Stromal cell of bone marrow (primary cell): ENCODE measurements at regions not wholly inside any gene's neighbourhood (a gene's known extent, or its start where the extent isn't known, plus 50 kb on each side); places are given as distances from the start of the nearest gene placed in this dataset.

Experiments used
- DNase-seq: peaks from one replicate; pipeline ENCODE4 v3.0.0-alpha.2; 2012; ENCODE audit warnings: low read depth

DNA sequence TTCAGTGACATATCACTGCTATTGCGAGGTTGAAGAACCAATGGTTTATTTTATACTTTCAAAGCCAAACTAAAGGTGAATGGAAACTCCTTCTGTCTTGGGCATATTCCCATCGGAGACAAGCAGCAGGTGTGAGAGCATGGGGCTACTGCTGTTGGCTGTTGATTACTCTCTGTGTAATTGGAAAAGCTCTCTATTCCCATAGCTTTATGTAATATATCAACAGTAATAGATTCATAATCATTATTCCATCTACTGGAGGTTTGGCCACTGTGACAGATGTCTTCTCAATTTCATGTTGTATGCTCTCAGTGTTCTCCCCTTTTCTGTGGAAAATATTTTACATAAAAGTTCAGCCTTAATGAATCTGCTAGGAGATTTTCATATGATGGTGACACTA lies 352.0 kb downstream of the BTG1 start:
- no peak for DNase-seq

DNA sequence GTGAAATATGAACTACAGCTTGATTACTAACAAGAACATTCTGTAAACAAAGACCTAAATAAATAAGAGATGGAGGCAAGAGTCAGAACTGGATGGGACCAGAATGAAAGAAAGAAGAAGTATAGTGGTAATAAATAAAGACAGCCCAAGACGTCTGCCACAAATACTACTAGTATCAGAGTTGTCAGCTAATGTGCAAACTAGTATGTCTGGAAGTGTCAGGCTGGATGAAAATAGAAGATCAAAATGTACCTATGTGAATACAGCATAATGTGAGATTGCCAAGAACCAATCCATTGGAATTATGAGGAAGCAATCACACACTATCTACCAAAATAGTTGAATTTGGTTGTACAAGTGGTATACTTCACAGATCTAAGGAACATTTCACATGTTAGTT lies 353.0 kb downstream of the BTG1 start:
- DNase-seq = no peak

DNA sequence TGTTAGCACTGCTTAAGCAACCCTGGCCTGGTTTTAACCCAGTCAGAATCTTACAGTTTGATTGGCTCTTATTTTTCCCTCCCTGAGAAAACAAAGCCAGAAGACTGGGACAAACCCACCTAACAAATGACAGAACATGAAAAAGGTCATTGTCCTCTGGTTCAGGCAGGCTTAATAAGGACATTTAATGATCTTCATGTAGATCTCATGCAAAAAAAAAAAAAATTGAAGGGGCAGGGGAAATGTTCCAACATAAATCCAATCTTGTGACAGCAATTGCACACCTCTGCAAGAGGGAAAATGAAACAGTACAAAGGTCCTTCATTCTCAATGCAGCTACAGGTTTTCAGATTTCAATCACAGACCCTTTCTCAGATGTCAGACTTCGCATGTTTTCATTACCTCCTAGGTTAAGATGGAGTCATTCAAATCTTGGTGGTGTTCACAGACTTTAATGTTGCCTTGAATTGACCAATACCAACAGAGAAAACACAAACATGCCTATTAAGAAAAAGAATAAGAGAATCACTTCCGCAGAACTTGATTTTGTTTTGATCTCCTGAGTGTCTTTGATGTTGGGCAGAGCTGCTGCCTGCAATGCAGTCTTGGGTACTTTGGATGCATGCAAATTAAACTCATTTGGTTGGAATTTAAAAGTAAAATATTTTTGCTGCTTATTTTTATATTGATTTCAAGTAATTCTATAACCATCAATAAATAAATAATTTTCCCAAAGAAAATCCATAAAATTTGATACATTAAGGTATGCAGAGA lies 359.0 kb downstream of the BTG1 start:
- no peak for DNase-seq

DNA sequence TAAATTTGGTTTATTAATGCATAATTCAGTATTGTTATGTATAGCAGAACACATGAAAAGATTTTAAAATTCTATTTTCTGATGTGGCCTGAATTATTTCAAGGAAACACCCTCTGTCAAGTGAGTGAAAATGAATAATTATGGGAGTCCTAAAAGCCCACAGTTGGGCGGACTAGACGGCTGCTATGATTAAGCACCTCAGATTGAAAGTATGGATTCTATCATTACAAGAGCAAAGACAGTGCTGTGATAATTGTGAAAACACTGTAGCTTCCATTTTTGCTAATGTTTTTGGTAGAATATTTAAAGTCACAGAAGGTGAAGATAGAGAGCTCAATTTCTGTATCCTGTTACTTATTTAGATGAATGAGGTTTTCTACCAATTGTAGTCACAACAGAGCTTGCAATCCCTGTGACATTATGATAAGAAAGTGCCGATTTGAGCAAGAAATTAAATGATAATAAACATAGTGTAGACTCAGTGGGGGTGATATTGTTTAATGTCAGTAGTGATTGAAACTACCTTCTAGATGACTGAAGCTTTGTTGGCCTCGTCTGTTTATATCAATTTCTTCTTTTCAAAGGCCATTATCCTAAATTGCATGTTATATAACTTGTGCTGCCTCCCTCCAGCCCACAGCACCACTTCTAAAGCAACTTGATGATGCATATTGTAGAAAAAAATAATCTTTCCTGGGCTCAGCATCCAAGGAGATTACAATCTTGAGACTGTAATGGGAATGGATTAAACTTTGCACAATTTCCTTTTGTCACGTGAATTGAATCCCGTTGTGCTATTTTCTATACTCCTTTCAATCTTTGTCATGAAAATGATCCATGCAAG lies 359.8 kb downstream of the BTG1 start:
- DNase-seq = no peak

DNA sequence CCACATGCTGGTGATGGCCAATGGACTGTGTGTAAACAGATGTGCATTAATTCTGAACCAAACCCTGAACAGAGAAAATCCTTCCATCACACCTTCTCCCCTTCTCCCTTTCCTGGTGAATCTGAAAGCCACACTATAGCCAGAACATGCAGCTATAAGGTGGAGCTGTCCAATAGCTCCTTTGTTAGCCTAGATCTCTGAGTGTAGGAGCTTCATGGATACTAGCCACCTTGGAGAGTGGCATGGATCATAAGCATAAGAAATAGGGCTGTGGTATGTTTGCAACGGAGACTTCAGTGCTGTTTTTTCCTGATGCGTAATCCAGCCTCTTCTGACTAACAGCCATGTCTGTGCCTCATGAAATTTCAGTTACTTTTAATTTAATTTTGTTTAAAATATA lies 364.5 kb downstream of the BTG1 start:
- no peak for DNase-seq

DNA sequence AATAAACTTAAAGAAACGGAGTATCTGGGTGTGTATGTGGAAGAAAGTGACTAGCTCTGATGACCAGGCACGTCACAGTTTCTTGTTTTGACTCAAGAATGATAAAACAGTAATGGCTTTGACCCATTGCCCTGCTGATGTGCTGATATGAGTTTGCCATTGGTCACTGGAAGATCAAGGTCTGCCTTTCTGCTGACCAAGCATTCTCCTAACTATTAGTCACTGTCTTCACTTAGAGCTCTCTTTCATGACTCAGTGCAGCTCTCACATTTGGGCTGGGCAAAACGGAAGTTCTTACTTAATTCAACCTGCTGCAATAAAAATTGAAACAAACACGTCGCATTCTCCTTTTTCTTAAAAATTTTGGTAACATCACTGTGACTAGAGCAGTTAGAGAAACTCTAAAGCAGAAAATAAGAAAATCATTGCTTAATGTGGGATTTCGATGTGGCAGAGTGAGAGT lies 366.7 kb downstream of the BTG1 start:
- DNase-seq = peak; percentile 88

DNA sequence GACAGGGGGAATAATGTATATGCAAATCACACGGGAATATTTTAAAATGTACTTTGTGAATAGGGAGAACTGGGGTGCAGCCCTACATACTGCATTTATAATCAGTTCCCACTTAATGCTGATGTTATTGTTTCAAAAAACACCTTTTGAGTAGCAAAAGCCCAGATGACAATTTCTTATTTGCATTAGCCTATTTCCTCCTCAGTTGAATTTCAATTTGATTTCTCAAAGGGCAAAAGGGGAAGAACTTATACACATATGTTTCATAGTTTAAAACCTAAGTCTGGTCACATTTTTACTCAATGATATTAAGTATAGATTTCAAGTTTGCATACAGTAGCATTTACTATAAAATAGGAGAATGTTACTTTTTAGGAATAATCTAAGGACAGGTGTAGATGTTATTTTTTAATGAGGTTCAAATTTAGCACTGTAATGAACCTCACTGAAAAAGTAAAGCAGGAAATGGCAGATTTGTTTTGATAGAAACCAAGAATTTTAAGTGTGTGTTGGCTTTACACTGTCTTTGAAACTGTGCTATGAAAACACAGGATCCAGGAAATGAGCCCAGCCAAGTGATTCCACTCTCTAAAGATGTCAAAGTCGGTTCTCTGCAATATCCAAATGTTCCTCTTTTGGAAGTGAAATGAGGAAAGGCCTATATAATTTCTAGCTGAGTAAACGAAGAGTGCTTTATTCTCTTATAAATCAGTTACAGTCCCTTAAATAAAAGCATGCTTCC lies 367.4 kb downstream of the BTG1 start:
- no peak for DNase-seq

DNA sequence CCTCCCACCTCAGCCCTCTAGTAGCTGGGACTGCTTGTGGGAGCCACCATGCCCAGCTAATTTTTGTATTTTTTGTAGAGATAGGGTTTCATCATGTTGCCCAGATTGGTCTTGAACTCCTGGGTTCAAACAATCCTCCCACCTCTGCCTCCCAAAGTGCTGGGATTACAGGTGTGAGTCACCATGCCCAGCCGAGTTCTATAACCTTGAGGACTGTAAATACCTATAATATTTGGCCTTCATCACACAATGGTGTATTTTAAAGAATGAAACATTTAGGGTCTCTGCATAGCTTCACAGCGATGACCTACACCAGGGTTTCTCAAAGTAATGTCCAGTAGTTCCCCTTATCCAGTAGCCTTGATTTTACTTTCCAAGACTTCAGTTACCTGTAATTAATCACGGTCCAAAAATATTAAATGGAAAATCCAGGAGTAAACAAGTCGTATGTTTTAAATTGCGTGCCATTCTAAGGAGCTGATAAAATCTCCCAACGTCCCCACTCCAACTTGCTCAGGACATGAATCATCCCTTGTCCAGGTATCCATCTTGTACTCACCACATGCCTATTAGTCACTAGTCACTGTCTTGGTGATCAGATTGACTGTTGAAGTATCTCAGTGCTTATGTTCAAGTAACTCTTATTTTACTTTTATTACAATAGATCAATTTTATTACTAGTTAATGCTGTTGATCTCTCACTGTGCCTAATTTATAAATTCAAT lies 368.2 kb downstream of the BTG1 start:
- DNase-seq = no peak

DNA sequence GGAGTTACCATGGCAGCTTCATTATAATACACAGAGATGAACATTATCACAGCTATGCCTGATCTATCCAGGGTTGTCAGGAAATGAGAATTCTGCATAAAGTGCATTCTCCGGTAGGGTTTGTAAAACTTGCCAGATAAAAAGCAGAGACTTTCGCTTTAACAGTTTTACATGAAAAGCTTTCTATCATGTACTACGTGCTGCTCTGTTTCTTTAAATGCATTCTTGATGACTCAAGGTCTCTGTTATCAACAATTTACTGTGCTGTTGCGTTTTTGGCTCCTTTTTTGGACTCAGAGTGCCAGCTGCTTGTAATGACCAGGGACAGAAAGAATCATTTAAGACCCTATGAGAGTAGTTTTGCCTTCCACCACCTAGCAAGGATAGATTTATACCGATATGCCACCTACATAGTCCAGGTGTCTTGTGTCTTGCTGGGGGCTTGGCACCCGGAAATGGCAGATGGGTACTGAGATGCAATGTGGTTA lies 371.2 kb downstream of the BTG1 start:
- no peak for DNase-seq

DNA sequence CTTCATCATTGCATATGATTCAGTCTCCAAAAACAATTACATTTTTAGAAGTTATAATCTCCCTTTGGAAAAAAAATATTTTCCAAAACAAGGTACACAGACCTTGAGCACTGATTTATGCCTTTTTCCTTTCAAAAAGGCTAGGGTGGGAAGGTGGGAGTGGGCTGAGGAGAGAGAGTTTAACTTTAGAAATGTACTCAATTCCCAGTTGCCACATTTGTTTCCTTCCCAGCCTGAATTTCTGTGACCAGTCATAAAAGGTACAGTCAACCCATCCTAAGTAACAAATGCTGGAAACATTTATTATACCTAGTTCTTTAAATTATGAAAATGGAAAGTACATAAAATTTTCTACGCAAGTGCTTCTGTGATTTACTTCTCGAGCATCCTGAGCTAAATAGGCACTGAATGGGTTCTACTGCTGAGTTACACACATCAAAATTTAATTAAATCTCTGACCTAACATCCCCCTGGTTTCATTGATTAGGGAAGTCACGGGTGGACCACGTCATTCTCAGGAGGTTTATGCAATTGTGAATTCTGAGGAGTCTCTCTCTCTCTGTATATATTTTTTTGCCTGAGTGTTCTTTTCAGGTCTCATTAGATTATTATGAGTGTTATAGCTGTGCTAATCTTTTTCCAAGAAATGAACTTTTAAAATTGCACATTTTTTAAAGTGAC lies 371.8 kb downstream of the BTG1 start:
- DNase-seq = no peak

DNA sequence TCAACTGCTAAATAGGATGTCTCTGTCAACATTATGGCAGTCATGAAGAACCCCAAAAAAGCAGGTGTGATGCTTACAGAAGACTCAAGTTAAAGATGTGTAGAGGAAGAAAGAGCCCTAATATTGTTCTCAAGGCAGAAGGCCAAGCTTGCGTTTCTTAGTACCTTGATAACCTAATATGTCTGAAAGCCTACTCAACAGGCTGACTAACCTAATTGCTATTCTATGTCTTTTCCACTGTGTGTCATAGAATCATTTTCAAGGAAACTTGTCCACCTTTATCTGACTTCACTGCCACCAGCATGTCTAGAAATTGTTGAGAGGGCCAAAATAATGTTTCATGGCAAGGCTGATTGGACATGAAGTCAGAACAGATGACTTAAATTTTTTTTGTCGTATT lies 373.2 kb downstream of the BTG1 start:
- DNase-seq = no peak

DNA sequence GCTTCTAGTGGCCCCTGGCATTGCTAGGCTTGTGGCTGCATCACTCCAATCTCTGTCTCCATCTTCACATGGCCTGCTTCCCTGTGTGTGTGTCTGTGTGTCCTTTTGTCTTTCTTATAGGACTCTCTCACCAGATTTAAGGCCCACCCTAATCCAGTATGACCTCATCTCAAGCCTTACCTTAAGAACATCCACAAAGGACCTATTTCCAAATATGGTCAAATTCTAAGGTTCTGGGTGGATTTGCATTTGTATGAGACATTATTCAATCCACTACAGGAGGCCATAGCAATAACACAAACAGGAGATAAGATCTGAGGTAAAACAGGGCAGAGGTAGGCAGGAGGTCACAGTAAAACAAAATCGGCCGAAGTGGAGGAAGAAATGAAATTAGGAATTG lies 375.9 kb downstream of the BTG1 start:
- no peak for DNase-seq

DNA sequence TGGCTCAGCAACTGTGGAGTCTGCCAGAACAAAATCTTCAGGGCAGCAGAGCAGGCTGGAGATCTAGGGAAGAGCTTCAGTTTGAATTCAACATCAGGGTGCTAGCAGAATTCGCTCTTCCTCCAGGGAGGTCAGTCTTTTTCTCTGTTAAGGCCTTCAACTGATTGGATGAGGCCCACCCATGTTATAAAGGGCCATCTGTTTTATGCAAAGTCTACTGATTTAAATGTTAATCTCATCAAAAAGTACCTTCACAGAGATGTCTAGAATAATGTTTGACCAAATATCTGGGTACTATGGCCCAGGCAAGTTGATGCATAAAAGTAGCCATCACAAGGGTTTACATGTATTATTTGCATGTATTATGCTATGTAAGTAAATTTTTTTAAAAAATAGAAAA lies 378.4 kb downstream of the BTG1 start:
- DNase-seq = no peak

DNA sequence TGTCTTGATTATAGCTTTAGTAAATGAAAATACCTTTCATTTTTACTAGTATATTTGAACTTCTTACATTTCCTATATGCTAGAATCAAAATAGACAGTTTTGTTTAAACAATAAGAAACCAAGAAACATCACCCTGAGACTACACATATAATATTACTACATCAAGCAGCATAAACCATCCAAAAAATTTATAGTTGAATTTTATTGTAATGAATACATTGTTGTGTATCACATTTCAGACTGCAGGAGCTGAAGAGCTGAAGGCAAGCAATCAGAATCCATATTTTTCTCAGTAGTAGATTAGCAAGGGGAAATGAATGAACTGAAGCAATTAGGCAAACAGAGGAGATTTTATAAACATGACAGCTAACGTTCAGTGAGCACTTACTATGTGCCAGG lies 379.2 kb downstream of the BTG1 start:
- DNase-seq = no peak

DNA sequence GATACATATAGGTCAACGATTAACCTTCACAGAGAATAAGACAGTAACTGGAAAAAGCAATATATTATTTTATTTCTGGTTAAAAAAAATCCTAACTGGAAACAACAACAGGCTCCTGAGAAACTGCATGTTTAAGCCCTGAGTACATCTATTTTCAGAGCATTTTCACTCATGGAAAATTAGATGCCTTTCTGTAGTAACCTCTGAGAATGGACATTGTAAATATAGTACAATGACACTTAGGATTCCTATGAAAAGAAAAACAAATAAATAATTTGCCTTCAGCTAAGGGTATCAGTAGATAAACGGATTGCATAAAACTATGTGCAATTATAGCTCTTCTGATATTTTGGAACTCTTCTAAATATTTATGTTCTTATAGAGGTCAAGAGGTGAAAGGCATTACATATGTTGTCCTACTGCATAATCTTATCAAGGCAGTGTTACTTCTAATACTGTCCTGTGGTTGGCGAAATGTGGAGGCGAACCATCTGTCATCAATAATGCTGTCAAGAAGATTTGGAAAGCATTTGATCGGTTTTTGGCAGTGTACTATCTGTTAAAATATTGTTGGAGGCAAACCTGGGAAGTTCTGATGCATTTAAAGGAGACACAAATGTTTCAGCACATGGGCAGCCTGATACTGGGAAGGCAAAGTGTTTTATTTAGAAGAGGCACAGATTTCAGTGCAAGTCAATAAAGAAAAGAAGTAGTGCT lies 381.8 kb downstream of the BTG1 start:
- DNase-seq = no peak

DNA sequence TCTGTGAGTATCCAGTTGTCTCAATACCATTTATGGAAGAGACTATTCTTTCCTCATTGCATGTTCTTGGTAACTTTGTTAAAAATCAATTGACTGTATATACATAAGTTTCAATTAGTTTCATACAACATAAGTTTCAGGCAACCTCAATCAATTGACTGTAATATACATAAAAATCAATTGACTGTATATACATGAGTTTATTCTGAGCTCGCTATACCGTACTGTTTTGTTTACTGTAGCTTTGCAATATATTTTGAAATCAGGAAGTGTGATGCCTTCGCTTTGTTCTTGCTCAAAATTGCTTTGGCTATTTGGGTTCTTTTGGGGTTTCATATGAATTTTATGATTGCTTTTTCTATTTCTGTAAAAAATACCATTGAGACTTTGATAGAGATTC lies 392.0 kb downstream of the BTG1 start:
- no peak for DNase-seq

DNA sequence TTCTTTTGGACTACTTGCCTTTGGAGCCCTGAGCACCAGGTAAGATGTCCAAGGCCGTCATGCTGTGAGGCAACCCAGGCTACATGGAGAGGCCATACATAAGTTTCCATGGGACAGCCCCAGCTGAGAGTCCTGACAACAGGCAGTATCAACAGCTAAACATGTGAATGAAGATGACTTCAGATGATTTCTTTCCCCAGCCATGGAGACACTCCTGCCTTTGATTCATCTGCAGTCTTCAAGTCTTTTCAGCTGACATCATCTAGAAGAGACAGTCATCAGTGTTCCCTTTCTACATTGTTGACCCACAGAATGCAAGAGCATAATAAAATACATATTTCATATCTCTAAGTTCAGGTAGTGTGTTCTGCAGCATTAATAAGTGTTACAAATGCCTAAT lies 398.7 kb downstream of the BTG1 start:
- no peak for DNase-seq

DNA sequence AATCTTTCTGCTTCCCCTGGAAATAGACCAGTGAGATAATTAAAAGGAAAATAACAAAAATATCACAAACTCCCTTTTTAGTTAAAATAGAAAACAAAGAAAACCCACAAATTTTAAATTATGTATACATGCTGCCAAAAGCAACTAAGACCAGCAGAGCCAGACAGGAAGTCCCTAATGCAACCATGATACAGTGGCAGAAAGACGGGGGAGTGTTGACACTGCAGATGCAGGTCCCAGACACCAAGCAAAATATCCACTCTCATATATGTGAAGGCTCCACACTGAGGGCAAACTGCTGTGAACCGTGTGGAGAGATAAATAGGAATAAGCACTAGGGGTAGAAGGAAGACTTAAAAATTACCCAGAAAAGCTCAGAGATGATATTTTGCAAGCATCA lies 401.0 kb downstream of the BTG1 start:
- no peak for DNase-seq

DNA sequence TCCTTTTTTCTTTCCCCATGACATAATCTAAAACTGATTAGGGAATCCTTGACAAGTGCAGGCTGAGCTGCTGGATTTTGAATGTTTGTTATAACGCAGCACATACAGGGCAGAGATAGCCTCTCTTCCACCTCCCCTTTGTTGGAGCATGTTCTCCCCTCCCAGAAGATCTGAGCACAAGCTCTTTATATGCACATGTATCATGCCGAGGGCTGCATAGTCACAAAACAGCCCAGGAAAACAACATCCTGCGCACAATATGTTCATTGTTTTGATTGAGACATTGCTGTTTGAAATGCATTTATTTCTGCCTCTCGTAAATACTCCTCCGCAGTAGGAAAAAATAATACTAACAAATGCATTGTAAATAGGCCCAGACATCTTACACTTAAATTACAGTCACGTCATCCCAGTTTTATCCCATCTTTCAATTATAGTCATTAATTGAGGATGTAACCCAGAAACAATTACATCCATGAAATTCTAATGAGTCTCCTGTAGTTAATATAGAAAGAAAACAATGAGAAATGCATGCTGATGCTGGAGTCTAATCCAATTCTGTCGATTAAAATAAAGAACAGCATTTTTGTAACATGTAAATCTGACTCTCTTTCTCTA lies 401.8 kb downstream of the BTG1 start:
- no peak for DNase-seq

DNA sequence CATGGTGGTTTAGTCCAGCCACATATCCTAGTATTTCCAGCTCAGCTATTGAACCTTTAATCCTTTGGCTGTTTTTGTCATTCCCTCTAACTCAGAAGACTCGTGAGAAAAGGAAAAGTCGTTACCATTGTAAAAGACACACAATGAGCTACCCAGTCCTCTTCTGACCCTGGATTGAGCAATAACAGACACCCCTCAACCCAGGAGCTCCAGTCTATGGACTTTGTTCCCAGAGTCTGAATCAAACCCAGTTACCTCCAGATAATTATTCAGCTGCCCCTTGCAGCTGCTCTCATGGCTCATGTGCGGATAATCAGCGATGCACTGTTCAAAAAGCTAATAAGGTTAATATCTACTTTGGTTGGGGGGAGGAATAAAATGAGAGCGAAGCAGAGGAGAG lies 402.4 kb downstream of the BTG1 start:
- DNase-seq = no peak
